Neuronal stem cell (in vitro differentiated cells): ENCODE measurements at regions not wholly inside any gene's neighbourhood (a gene's known extent, or its start where the extent isn't known, plus 50 kb on each side); places are given as distances from the start of the nearest gene placed in this dataset.
A peak's percentile ranks its signal among the peaks of the same experiment; 100 is the strongest.
"Not testable (repeated sequence)": the region's sequence is repeated elsewhere in the genome, so short reads cannot be mapped to it uniquely, and the experiment has no call there.

Experiments used
- DNase-seq: peaks from one replicate; pipeline ENCODE4 v3.0.0-alpha.2; 2013; ENCODE audit warnings: low spot score
- H2AFZ ChIP-seq: one replicate; pipeline ENCODE4 v1.6.1; 2013; ENCODE audit warnings: mild to moderate bottlenecking, low read length, inconsistent platforms
- H2AK5ac ChIP-seq: 2 replicates; pipeline ENCODE4 v1.6.1; 2013; ENCODE audit warnings: low read depth, mild to moderate bottlenecking, inconsistent platforms, low read length, moderate library complexity, mixed read lengths
- H2BK120ac ChIP-seq: 2 replicates; pipeline ENCODE4 v1.6.1; 2013; ENCODE audit warnings: low read depth, mild to moderate bottlenecking, inconsistent platforms, low read length, moderate library complexity, mixed read lengths
- H2BK12ac ChIP-seq: one replicate; pipeline ENCODE4 v1.6.1; 2013; ENCODE audit warnings: low read length, inconsistent platforms
- H2BK15ac ChIP-seq: 2 replicates; pipeline ENCODE4 v1.6.1; 2013; ENCODE audit warnings: mild to moderate bottlenecking, low read length, inconsistent platforms, mixed read lengths
- H2BK5ac ChIP-seq: one replicate; pipeline ENCODE4 v1.6.1; 2013; ENCODE audit warnings: inconsistent platforms, mild to moderate bottlenecking, low read length, moderate library complexity
- H3K14ac ChIP-seq: one replicate; pipeline ENCODE4 v1.6.1; 2013; ENCODE audit warnings: low read length, inconsistent platforms
- H3K18ac ChIP-seq: 2 replicates; pipeline ENCODE4 v1.6.1; 2013; ENCODE audit warnings: low read length, inconsistent platforms
- H3K23ac ChIP-seq: 2 replicates; pipeline ENCODE4 v1.6.1; 2013; ENCODE audit warnings: low read depth, mild to moderate bottlenecking, mixed read lengths, low read length, inconsistent platforms; ENCODE audit not compliant: poor library complexity
- H3K27ac ChIP-seq: replicated peaks from 3 replicates; pipeline ENCODE4 v1.5.1; 2013; ENCODE audit warnings: low read length, inconsistent platforms
- H3K27me3 ChIP-seq, 3 experiments: 2 replicates each; pipeline ENCODE4 v1.6.1; 2013; ENCODE audit warnings: low read length in 3 of 3, mild to moderate bottlenecking in 2 of 3, inconsistent platforms in 1 of 3, low read depth in 1 of 3, mixed read lengths in 1 of 3, moderate library complexity in 1 of 3; ENCODE audit not compliant: control insufficient read depth in 3 of 3, insufficient read depth in 3 of 3
- H3K36me3 ChIP-seq, 2 donors: replicated peaks in 1 of 2; 2 replicates each; pipeline ENCODE4 v1.6.1; 2013; ENCODE audit warnings: low read length in 2 of 2; ENCODE audit not compliant: control insufficient read depth in 2 of 2, insufficient read depth in 2 of 2
- H3K4ac ChIP-seq: 2 replicates; pipeline ENCODE4 v1.6.1; 2013; ENCODE audit warnings: inconsistent platforms, mild to moderate bottlenecking, low read length, moderate library complexity
- H3K4me1 ChIP-seq, 2 donors: 1 replicate in 1 of 2; 2 replicates in 1 of 2; pipeline ENCODE4 v1.6.1; 2013; ENCODE audit warnings: low read length in 2 of 2, low read depth in 1 of 2; ENCODE audit not compliant: control insufficient read depth in 2 of 2, insufficient read depth in 1 of 2
- H3K4me2 ChIP-seq: one replicate; pipeline ENCODE4 v1.6.1; 2013; ENCODE audit warnings: mild to moderate bottlenecking, low read length, inconsistent platforms; ENCODE audit not compliant: insufficient read depth, poor library complexity, severe bottlenecking
- H3K4me3 ChIP-seq, 2 donors: 2 replicates each; pipeline ENCODE4 v1.5.1; 2013; ENCODE audit warnings: low read length in 2 of 2, mild to moderate bottlenecking in 2 of 2, inconsistent platforms in 1 of 2, moderate library complexity in 1 of 2
- H3K79me1 ChIP-seq: one replicate; pipeline ENCODE4 v1.6.1; 2013; ENCODE audit warnings: low read depth, mild to moderate bottlenecking, inconsistent platforms, low read length, moderate library complexity
- H3K9ac ChIP-seq: one replicate; pipeline ENCODE4 v1.6.1; 2013; ENCODE audit warnings: mild to moderate bottlenecking, low read depth, low read length, inconsistent platforms; ENCODE audit not compliant: poor library complexity
- H3K9me3 ChIP-seq, 2 donors: replicated peaks in 1 of 2; 2 replicates each; pipeline versions ENCODE3 to v1.6.1; 2013; ENCODE audit warnings: low read length in 2 of 2, mild to moderate bottlenecking in 2 of 2, inconsistent platforms in 1 of 2, low read depth in 1 of 2, mixed read lengths in 1 of 2, moderate library complexity in 1 of 2; ENCODE audit not compliant: control insufficient read depth in 2 of 2, insufficient read depth in 1 of 2
- H4K8ac ChIP-seq: one replicate; pipeline ENCODE4 v1.6.1; 2013; ENCODE audit warnings: low read depth, mild to moderate bottlenecking, inconsistent platforms, low read length, moderate library complexity
- H4K91ac ChIP-seq: one replicate; pipeline ENCODE4 v1.6.1; 2013; ENCODE audit warnings: low read length, low read depth, mild to moderate bottlenecking, inconsistent platforms; ENCODE audit not compliant: poor library complexity
- WGBS, 2 donors: extraction: QIAGEN DNeasy Blood & Tissue Kit; methylation state at CpG; one replicate each; pipeline ENCODE4 v1.1.7; 2013; ENCODE audit warnings: missing lambda C conversion rate in 2 of 2, mixed read lengths in 1 of 2; ENCODE audit not compliant: insufficient read length in 2 of 2, insufficient replicate concordance in 1 of 2; ENCODE audit errors: extremely low coverage in 2 of 2; 5-methylcytosine and 5-hydroxymethylcytosine counted together

- not testable (repeated sequence) for H3K4ac ChIP-seq, H3K23ac ChIP-seq, H3K27ac ChIP-seq, H3K4me2 ChIP-seq, H2BK5ac ChIP-seq, H2BK120ac ChIP-seq, H3K9ac ChIP-seq, H3K9me3 ChIP-seq, H3K14ac ChIP-seq, H3K4me1 ChIP-seq, H2AK5ac ChIP-seq, H3K18ac ChIP-seq, H3K27me3 ChIP-seq, H4K91ac ChIP-seq, H2BK15ac ChIP-seq, H3K4me3 ChIP-seq, H2AFZ ChIP-seq, DNase-seq, H3K36me3 ChIP-seq, H4K8ac ChIP-seq, H3K79me1 ChIP-seq, H2BK12ac ChIP-seq
- no CpG with 5 or more reads among the region's 3 CpGs for WGBS, 2 donors
Observed at GRCh38 chr20:28575991-28576390, 2681.5 kb upstream of the DEFB115 start.

GRCh38 chr20:28591680-28592079 is 2665.8 kb upstream of the DEFB115 start:
- not testable (repeated sequence) for H2AFZ ChIP-seq, H3K4me2 ChIP-seq, DNase-seq, H3K14ac ChIP-seq, H4K8ac ChIP-seq, H3K9ac ChIP-seq, H3K79me1 ChIP-seq, H2BK120ac ChIP-seq, H3K36me3 ChIP-seq, H2BK15ac ChIP-seq, H3K4ac ChIP-seq, H4K91ac ChIP-seq, H2BK12ac ChIP-seq, H3K4me3 ChIP-seq, H3K18ac ChIP-seq, H2AK5ac ChIP-seq, H2BK5ac ChIP-seq, H3K23ac ChIP-seq, H3K27ac ChIP-seq, H3K9me3 ChIP-seq, H3K4me1 ChIP-seq, H3K27me3 ChIP-seq
- WGBS, 2 donors = no CpG with 5 or more reads among the region's 3 CpGs

GRCh38 chr20:28593383-28593782 is 2664.1 kb upstream of the DEFB115 start:
- H3K9ac ChIP-seq, DNase-seq, H3K4me1 ChIP-seq, H2AK5ac ChIP-seq, H3K27ac ChIP-seq, H3K4ac ChIP-seq, H3K23ac ChIP-seq, H3K9me3 ChIP-seq, H3K18ac ChIP-seq, H2BK15ac ChIP-seq, H2BK5ac ChIP-seq, H2AFZ ChIP-seq, H4K8ac ChIP-seq, H3K27me3 ChIP-seq, H2BK12ac ChIP-seq, H3K79me1 ChIP-seq, H3K14ac ChIP-seq, H2BK120ac ChIP-seq, H3K36me3 ChIP-seq, H3K4me3 ChIP-seq, H4K91ac ChIP-seq: not testable (repeated sequence)
- no CpG with 5 or more reads among the region's 4 CpGs for WGBS, 2 donors
- peak overlapping the region; percentile 2 for H3K4me2 ChIP-seq

- H2AFZ ChIP-seq, H3K9ac ChIP-seq, DNase-seq, H3K79me1 ChIP-seq, H2BK15ac ChIP-seq, H4K91ac ChIP-seq, H3K4ac ChIP-seq, H3K27ac ChIP-seq, H3K23ac ChIP-seq, H2BK5ac ChIP-seq, H3K4me2 ChIP-seq, H3K27me3 ChIP-seq, H3K4me3 ChIP-seq, H3K4me1 ChIP-seq, H4K8ac ChIP-seq, H2BK120ac ChIP-seq, H3K9me3 ChIP-seq, H3K14ac ChIP-seq, H2BK12ac ChIP-seq, H3K36me3 ChIP-seq, H3K18ac ChIP-seq, H2AK5ac ChIP-seq: not testable (repeated sequence)
- no CpG with 5 or more reads among the region's 7 CpGs for WGBS, 2 donors
Observed at GRCh38 chr20:28594476-28594875, 2663.0 kb upstream of the DEFB115 start.
